ENCODE measurements at regions not wholly inside any gene's neighbourhood (a gene's known extent, or its start where the extent isn't known, plus 50 kb on each side); places are given as distances from the start of the nearest gene placed in this dataset.
A peak's percentile ranks its signal among the peaks of the same experiment; 100 is the strongest.

GRCh38 chr10:71032887-71033286, 144.5 kb upstream of the PCBD1 start:
- Histone ChIP-seq H3K4me3 (no peak overlapping the region), H3K27ac (no peak overlapping the region), H3K36me3 (no peaks in the 10 kb centered on the region), H3K4me1 (peaks cover 24% of the 10 kb centered on the region), H3K9ac (no peak overlapping the region), H4K20me1 (no peaks in the 10 kb centered on the region), H3K27me3 (no peaks in the 10 kb centered on the region), H3K9me3 (no peaks in the 10 kb centered on the region), H3K4me2 (no peak overlapping the region)
- TF ChIP-seq Cebpa-rat (IDR thresholded peaks at IDR 0.05): no peak

DNA sequence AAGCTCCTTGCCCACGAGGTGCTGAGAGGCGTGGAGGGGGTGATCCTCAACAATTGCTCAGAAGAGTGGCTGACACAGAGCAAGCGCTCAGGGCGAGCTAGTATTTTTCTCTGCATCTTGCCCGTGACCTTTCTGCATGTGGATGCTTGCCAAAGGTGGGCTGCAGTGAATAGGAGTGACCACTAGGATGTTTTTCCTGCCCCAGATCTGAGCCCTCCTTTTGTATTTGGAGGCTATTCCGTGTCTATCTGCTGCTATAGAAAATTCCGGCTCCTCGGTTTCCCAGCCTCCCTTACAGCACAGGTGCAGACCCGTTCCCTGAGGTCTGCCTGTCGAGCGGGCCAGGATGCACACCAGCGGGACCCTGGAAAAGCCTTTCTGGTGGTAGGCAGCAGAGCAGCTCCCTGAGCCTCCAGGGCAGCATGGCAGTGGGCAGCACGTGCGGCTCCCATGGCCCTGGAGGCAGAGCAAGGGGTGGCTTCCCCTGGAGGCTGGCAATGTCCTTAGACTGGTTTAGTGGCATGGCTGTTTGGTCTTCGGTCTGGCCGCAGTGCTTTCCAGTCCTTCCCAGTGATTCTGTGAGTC, 145.1 kb upstream of the PCBD1 start:
- Histone ChIP-seq H3K36me3 (no peaks in the 10 kb centered on the region), H3K9me3 (no peaks in the 10 kb centered on the region)
- no peak for TF ChIP-seq Cebpa-rat (IDR thresholded peaks at IDR 0.05)

GRCh38 chr10:71035511-71036296, 147.3 kb upstream of the PCBD1 start:
- H3K4me1 ChIP-seq: peaks cover 31% of the 10 kb centered on the region
- H4K20me1 ChIP-seq: no peaks in the 10 kb centered on the region
- H3K27ac ChIP-seq: no peak overlapping the region
- no peak overlapping the region for H3K9ac ChIP-seq
- no peak for TF ChIP-seq Cebpa-rat (IDR thresholded peaks at IDR 0.05)
- H3K27me3 ChIP-seq: no peaks in the 10 kb centered on the region
- peak overlapping the region; percentile 62 for H3K4me2 ChIP-seq
- no peaks in the 10 kb centered on the region for H3K36me3 ChIP-seq
- H3K9me3 ChIP-seq: no peaks in the 10 kb centered on the region
- H3K4me3 ChIP-seq: no peak overlapping the region

More for the DNA sequence above, 145.1 kb upstream of the PCBD1 start:
- H3K9ac ChIP-seq: no peak overlapping the region
- H3K4me3 ChIP-seq: no peak overlapping the region
- no peaks in the 10 kb centered on the region for H4K20me1 ChIP-seq
- H3K27ac ChIP-seq: no peak overlapping the region
- H3K4me2 ChIP-seq: no peak overlapping the region
- no peaks in the 10 kb centered on the region for H3K27me3 ChIP-seq
- H3K4me1 ChIP-seq: peaks cover 24% of the 10 kb centered on the region

- Histone ChIP-seq H3K27me3 (no peaks in the 10 kb centered on the region), H3K9ac (no peak overlapping the region), H4K20me1 (no peaks in the 10 kb centered on the region), H3K4me3 (no peak overlapping the region), H3K27ac (no peak overlapping the region), H3K36me3 (no peaks in the 10 kb centered on the region), H3K9me3 (no peaks in the 10 kb centered on the region), H3K4me1 (peaks cover 36% of the 10 kb centered on the region), H3K4me2 (peak overlapping the region; percentile 62)
- TF ChIP-seq Cebpa-rat (IDR thresholded peaks at IDR 0.05): no peak
These were observed 148.1 kb upstream of the PCBD1 start for GRCh38 chr10:71036297-71036966.

DNA sequence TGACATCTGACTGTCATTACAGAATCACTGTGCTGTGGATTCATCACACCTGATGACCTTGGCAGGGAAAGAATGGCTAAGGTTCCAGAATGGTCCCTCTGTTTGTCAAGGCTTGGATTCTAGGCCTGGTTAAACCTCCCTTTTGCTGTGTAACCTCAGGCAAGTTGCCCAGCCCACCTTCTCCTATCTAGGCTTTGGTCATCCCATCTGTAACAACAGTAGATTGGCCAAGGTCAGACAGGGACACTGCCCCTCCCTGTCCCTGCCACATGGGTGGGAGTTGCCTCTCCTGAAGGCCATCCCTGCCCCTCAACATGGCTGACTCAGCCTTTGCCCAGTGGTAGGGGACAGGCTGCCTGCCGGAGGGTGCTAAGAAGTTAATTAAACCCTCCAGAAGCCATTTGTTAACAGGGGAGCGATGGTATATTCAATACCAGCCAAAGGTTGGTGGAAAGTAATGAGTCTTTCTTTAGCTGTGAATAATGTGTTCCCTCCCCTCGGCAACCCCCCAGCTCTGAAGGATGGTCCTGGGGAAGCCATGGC, 149.8 kb upstream of the PCBD1 start:
- Histone ChIP-seq H3K27me3 (no peaks in the 10 kb centered on the region), H3K27ac (no peak overlapping the region), H3K36me3 (no peaks in the 10 kb centered on the region), H4K20me1 (no peaks in the 10 kb centered on the region), H3K9ac (no peak overlapping the region), H3K4me3 (no peak overlapping the region), H3K4me2 (no peak overlapping the region), H3K4me1 (peaks cover 44% of the 10 kb centered on the region), H3K9me3 (no peaks in the 10 kb centered on the region)
- TF ChIP-seq Cebpa-rat (IDR thresholded peaks at IDR 0.05): no peak

DNA sequence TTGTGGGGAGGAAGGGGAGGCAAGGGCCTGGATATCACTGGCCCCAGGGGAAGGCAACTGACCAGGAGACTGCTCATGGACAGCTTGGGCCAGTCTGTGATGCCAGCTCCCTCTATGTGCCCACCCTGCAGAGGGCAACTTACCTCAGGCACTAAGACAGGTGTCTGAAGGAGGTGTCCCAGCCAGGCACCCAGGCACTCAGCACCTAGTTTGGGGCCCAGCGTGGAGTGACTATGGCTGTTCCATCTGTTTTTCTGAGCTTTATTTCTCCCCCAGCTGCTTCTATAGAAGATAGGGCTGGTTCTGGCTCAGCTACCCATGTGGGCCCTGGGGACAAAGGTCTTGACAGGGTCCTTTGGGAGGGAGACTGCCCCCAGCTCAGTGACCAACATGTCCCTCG, 150.6 kb upstream of the PCBD1 start:
- no peak overlapping the region for H3K9ac ChIP-seq
- H4K20me1 ChIP-seq: no peaks in the 10 kb centered on the region
- H3K9me3 ChIP-seq: no peaks in the 10 kb centered on the region
- H3K4me2 ChIP-seq: no peak overlapping the region
- peaks cover 44% of the 10 kb centered on the region for H3K4me1 ChIP-seq
- H3K36me3 ChIP-seq: no peaks in the 10 kb centered on the region
- TF ChIP-seq Cebpa-rat (IDR thresholded peaks at IDR 0.05): no peak
- H3K27ac ChIP-seq: no peak overlapping the region
- H3K4me3 ChIP-seq: no peak overlapping the region
- no peaks in the 10 kb centered on the region for H3K27me3 ChIP-seq

DNA sequence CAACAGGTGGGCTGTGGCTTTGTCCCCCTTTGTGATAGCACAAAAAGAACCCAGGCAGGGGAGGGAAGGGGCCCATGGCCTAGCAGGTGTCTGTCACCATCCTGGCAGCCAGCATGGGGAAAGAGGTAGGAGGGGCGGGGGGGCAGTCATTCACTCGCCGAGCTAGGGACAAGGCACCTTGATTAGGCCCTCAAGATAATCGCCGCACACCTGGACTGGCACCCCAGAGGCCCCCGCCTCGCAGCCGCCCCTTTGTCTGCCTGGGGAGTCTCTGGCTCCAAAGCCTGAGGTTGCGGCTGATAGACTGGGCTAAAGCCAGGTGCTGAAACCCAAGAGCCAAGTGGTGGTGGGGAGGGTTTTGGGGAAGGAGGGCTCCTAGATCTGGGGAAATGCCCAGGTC, 151.2 kb upstream of the PCBD1 start:
- no peak for TF ChIP-seq Cebpa-rat (IDR thresholded peaks at IDR 0.05)
- no peaks in the 10 kb centered on the region for H3K27me3 ChIP-seq

GRCh38 chr10:71040343-71040742, 152.0 kb upstream of the PCBD1 start:
- H3K4me2 ChIP-seq: peak overlapping the region; percentile 70
- peaks cover 47% of the 10 kb centered on the region for H3K4me1 ChIP-seq
- H3K27ac ChIP-seq: no peak overlapping the region

More for the DNA sequence above, 151.2 kb upstream of the PCBD1 start:
- H3K4me1 ChIP-seq: peaks cover 44% of the 10 kb centered on the region
- no peaks in the 10 kb centered on the region for H3K36me3 ChIP-seq
- H3K4me3 ChIP-seq: no peak overlapping the region
- no peaks in the 10 kb centered on the region for H4K20me1 ChIP-seq
- H3K27ac ChIP-seq: no peak overlapping the region
- no peak overlapping the region for H3K4me2 ChIP-seq
- no peak overlapping the region for H3K9ac ChIP-seq
- H3K9me3 ChIP-seq: no peaks in the 10 kb centered on the region

DNA sequence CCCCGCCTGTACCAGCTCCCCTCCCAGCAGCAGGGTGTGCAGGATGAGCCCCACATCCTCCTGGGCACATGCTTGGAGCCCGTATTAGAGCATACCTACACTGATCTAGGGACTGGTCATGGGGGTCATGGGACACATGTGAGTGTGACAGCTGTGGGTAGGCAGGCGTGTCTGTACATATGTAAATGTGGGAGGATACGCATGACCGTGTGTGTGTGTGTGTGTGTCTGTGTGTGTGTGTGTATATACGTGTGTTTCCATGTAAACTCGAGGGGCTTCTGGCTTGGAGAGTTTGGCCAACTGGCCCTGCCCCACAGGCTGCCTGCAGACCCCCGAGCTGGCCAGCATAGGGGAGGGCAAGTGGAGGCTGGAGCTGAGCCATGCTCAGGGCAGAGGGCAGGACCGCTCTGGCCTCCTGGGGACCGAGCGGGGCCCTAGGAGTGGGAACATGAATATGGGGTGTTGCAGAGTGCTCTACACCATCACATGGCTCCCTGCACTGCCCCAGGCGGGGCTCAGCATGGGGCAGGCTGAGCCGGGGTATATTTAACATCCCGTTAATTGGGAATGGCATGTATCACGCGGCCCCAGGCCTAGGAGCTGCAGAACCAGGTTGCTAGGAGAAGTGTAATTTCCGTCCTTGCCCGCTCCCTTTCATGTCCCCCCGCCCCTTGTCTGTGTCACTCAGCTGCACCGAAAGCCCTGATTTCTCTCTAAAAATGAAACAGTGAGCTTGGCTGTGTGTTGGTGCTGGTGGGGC, 152.7 kb upstream of the PCBD1 start:
- Histone ChIP-seq H3K27ac (no peak overlapping the region), H4K20me1 (no peaks in the 10 kb centered on the region), H3K36me3 (no peaks in the 10 kb centered on the region), H3K4me1 (peaks cover 47% of the 10 kb centered on the region), H3K27me3 (no peaks in the 10 kb centered on the region), H3K9ac (no peak overlapping the region), H3K4me3 (no peak overlapping the region), H3K4me2 (peak overlapping the region; percentile 70), H3K9me3 (no peaks in the 10 kb centered on the region)
- TF ChIP-seq Cebpa-rat (IDR thresholded peaks at IDR 0.05): no peak

More at GRCh38 chr10:71040343-71040742, 152.0 kb upstream of the PCBD1 start:
- Histone ChIP-seq H3K9me3 (no peaks in the 10 kb centered on the region), H3K4me3 (no peak overlapping the region), H4K20me1 (no peaks in the 10 kb centered on the region), H3K27me3 (no peaks in the 10 kb centered on the region), H3K36me3 (no peaks in the 10 kb centered on the region), H3K9ac (no peak overlapping the region)
- TF ChIP-seq Cebpa-rat (IDR thresholded peaks at IDR 0.05): no peak

All from BLaER1 (cell line).